ENCODE measurements at regions not wholly inside any gene's neighbourhood (a gene's known extent, or its start where the extent isn't known, plus 50 kb on each side); places are given as distances from the start of the nearest gene placed in this dataset.

- no peak for TF ChIP-seq POLR2A (IDR thresholded peaks at IDR 0.05; ENCODE audit: low read depth, low read length)
- TF ChIP-seq POLR2AphosphoS5 (IDR thresholded peaks at IDR 0.05; ENCODE audit: insufficient read depth, low read depth, low read length), result no peak
- no peak for TF ChIP-seq GATA2 (IDR thresholded peaks at IDR 0.05; ENCODE audit: insufficient read depth, insufficient read length, low read depth, low read length)
- TF ChIP-seq CTCF (IDR thresholded peaks at IDR 0.05; ENCODE audit: extremely low read depth in 1 of 2, insufficient read depth in 1 of 2, low read depth in 1 of 2, low read length in 2 of 2), result no peak
- TF ChIP-seq JUN (IDR thresholded peaks at IDR 0.05; ENCODE audit: borderline replicate concordance, insufficient read depth, insufficient read length, low read depth), result no peak
- no peak for TF ChIP-seq EZH2 (IDR thresholded peaks at IDR 0.05; ENCODE audit: borderline replicate concordance, low read depth, low read length, severe bottlenecking)
- TF ChIP-seq MAX (IDR thresholded peaks at IDR 0.05; ENCODE audit: insufficient read depth, insufficient read length), result no peak
Measured at GRCh38 chr11:97684486-97685439, 1295.0 kb downstream of the JRKL start.

Data from endothelial cell of umbilical vein (primary cell).